ENCODE measurements at regions not wholly inside any gene's neighbourhood (a gene's known extent, or its start where the extent isn't known, plus 50 kb on each side); places are given as distances from the start of the nearest gene placed in this dataset.

- TF ChIP-seq CTCF (IDR thresholded peaks at IDR 0.05) = no peak
- TF ChIP-seq POLR2A (IDR thresholded peaks at IDR 0.05) = no peak
Measured at GRCh38 chr4:45280121-45280520, 553.8 kb upstream of the GNPDA2 start.
